ENCODE measurements at regions not wholly inside any gene's neighbourhood (a gene's known extent, or its start where the extent isn't known, plus 50 kb on each side); places are given as distances from the start of the nearest gene placed in this dataset.

DNA sequence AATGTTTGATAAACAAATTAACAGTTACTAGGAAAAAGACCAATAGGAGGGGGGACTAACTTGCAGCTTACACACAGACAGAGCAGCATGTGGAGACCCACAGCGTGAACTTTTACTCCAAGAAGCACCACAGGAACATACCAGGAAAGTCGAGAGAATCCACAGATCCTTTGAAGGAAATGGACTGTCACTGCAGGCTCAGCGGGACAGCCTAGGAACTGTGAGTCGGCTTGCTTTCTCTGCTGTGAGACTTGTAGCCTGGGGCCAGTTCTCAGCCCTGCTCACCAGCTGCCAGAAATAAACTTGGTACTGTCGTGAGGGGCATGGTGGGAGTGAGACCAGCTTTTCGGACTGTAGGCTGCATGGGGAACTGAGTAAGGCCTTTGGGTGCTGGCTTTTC is 1211.5 kb downstream of the PCDH17 start:
- no peak for DNase-seq (ENCODE audit: extremely low read depth, low read depth)
- TF ChIP-seq, protein P1, sequence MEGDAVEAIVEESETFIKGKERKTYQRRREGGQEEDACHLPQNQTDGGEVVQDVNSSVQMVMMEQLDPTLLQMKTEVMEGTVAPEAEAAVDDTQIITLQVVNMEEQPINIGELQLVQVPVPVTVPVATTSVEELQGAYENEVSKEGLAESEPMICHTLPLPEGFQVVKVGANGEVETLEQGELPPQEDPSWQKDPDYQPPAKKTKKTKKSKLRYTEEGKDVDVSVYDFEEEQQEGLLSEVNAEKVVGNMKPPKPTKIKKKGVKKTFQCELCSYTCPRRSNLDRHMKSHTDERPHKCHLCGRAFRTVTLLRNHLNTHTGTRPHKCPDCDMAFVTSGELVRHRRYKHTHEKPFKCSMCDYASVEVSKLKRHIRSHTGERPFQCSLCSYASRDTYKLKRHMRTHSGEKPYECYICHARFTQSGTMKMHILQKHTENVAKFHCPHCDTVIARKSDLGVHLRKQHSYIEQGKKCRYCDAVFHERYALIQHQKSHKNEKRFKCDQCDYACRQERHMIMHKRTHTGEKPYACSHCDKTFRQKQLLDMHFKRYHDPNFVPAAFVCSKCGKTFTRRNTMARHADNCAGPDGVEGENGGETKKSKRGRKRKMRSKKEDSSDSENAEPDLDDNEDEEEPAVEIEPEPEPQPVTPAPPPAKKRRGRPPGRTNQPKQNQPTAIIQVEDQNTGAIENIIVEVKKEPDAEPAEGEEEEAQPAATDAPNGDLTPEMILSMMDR (IDR thresholded peaks at IDR 0.05; ENCODE audit: low read depth, low read length, missing control alignments): no peak
- no peak overlapping the region for H3K4me3 ChIP-seq (replicated peaks; ENCODE audit: low read depth, low read length)

DNA sequence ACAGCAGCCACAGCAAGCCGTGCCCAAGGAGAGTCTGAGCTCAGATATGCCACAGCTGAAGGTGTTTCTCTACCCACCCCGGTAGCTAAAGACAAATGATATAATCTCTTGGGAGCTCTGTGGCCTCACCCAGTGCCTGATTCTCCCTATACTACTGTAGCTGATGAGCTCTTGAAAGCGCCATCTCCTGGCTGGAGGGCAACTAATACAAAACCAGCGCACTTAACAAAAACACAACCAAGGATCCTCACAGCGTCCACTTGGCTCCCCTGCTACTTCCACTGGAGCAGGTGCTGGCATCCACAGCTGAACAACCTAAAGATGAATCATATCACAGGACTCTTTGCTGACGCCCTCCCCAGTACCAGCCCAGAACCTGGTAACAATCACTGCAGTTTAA is 1212.0 kb downstream of the PCDH17 start:
- no peak overlapping the region for H3K4me3 ChIP-seq (replicated peaks; ENCODE audit: low read depth, low read length)
- TF ChIP-seq, protein P1 (IDR thresholded peaks at IDR 0.05; ENCODE audit: low read depth, low read length, missing control alignments): no peak
- no peak for DNase-seq (ENCODE audit: extremely low read depth, low read depth)

DNA sequence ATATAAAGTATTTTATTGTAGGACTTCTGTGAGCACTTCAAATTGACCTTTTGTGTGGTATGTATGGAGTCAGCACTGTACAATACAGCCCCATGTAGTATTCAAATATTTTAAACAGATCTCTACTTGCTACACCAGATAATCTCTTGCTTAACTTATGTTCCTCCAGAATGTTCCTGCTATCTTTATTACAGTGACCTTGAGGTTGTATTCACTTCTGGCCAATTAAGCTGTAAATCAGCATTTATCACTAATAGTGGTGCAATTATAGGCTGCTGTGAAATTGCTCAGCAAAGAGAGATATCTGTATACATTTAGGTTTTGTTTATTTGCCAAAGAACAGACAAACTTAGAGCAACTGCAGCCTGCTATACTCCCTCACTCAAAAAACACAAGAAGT is 1218.6 kb downstream of the PCDH17 start:
- no peak for DNase-seq (ENCODE audit: extremely low read depth, low read depth)
- no peak overlapping the region for H3K4me3 ChIP-seq (replicated peaks; ENCODE audit: low read depth, low read length)
- TF ChIP-seq, protein P1 (IDR thresholded peaks at IDR 0.05; ENCODE audit: low read depth, low read length, missing control alignments): no peak

DNA sequence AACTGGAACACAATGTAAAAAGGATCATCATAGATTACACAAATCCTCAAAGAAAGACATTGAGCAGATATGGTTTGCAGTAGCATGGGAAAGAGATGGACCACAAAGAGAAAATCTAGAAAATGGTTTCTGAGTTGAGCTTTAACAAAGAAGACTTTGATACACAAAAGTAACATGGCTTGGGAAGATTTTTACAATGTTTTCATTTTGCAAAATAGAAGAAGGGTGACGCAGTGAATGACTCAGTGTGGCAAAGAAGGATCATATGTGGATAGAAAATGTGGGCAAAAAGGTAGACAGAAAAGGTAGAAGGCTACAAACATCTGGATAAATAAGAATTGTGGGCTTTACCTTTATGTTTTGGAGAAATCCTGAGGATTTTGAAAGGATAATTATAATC is 1220.5 kb downstream of the PCDH17 start:
- no peak overlapping the region for H3K4me3 ChIP-seq (replicated peaks; ENCODE audit: low read depth, low read length)
- TF ChIP-seq, protein P1 (IDR thresholded peaks at IDR 0.05; ENCODE audit: low read depth, low read length, missing control alignments): no peak
- DNase-seq (ENCODE audit: extremely low read depth, low read depth): no peak

DNA sequence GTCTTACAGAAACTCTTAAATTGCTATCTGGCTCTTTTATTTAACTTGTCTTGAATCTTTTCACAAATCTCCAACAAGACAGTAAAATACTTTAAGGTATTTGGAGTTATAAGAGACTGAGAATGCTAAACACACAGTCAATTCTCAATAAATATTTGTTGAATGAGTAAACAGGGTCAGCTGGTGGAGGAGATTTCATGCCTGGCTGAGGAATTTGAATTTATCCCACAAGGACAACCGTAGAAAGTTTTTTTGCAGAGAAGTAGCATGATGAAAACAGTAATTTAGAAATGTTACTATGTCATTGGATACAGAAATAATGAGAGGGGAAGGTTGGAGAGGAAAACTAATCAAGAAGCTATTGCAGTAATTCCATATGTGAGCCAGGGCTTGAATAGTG is 1223.7 kb downstream of the PCDH17 start:
- DNase-seq (ENCODE audit: extremely low read depth, low read depth): no peak
- TF ChIP-seq, protein P1 (IDR thresholded peaks at IDR 0.05; ENCODE audit: low read depth, low read length, missing control alignments): no peak

DNA sequence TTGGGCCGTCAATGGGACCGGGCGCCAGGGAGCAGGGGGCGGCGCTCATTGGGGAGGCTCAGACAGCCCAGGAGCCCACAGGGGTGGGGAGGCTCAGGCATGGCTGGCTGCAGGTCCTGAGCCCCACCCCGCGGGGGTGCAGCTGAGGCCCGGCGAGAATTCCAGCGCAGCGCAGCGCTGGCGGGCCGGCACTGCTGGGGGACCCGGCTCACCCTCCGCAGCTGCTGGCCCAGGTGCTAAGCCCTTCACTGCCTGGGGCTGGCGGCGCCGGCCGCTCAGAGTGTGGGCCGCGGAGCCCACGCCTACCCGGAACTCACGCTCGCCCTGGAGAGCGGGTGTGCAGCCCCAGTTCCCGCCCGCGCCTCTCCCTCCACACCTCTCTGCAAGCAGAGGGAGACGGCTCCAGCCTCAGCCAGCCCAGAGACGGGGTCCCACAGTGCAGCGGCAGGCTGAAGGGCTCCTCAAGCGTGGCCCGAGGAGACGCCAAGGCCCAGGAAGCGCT is 1227.4 kb downstream of the PCDH17 start:
- TF ChIP-seq, protein P1 (IDR thresholded peaks at IDR 0.05; ENCODE audit: low read depth, low read length, missing control alignments): no peak
- no peak overlapping the region for H3K4me3 ChIP-seq (replicated peaks; ENCODE audit: low read depth, low read length)
- no peak for DNase-seq (ENCODE audit: extremely low read depth, low read depth)

More for the DNA sequence above, 1223.7 kb downstream of the PCDH17 start:
- H3K4me3 ChIP-seq (replicated peaks; ENCODE audit: low read depth, low read length): no peak overlapping the region

GRCh38 chr13:58865286-58865685 is 1233.7 kb downstream of the PCDH17 start:
- TF ChIP-seq, protein P1 (IDR thresholded peaks at IDR 0.05; ENCODE audit: low read depth, low read length, missing control alignments): no peak
- H3K4me3 ChIP-seq (replicated peaks; ENCODE audit: low read depth, low read length): no peak overlapping the region
- DNase-seq (ENCODE audit: extremely low read depth, low read depth): no peak
